GM21528 (cell line): ENCODE measurements at regions not wholly inside any gene's neighbourhood (a gene's known extent, or its start where the extent isn't known, plus 50 kb on each side); places are given as distances from the start of the nearest gene placed in this dataset.
A peak's percentile ranks its signal among the peaks of the same experiment; 100 is the strongest.
"Not testable (repeated sequence)": the region's sequence is repeated elsewhere in the genome, so short reads cannot be mapped to it uniquely, and the experiment has no call there.

Source experiments
- ATAC-seq: cut with Tn5 transposase; IDR thresholded peaks from one replicate; pipeline ENCODE4 v1.9.1; 2021; ENCODE audit warnings: mild to moderate bottlenecking, moderate library complexity; ENCODE audit not compliant: unreplicated experiment, low FRiP score

DNA sequence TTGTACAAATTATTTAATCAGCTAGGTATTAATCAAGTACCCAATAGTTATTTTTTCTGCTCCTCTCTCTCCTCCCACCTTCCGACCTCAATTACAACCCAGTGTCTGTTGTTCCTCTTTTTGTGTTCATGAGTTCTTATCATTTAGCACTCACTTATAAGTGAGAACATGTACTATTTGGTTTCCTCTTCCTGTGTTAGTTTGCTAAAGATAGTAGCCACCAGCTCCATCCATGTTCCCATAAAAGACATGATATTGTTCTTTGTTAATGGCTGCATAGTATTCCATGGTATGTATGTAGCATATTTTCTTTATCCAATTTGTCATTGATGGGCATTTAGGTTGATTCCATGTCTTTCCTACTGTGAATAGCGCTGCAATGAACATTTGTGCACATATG lies 652.8 kb upstream of the CITED2 start:
- no peak for ATAC-seq

DNA sequence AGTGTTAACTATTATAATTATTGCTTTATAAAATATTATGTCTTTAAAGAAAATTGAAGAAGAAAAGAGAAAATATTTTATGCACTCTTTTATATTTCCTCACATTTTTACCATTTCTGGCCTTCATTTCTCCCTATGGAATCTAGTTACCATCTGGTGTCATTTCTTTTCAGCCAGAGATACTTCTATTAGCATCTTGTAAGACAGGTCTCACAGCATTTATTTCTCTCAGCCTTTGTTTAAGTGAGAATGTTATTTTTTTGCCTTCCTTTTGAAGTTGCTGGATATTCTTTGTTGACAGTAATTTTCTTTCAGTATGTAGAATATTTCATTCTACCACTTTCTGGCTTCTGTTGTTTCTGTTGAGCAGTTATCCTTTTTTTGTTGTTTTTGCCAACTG lies 652.1 kb upstream of the CITED2 start:
- no peak for ATAC-seq

DNA sequence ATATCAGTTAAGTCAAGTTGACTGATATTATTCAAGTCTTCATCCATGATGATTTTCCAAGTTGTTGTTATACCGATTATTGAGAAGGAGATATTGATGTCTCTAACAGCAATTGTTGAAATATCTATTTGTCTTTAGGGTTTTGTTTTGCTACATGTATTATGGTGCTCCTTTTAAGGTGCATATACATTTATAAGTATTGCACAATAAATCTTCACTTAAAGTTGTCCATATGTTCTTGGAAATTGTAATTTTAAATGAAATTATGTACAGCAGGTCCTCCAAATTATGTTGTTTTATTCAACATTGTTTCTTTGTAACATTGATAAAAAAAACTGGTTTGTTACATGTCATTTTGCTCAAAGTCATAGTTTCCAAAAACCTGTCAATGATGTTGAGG lies 650.7 kb upstream of the CITED2 start:
- no peak for ATAC-seq

DNA sequence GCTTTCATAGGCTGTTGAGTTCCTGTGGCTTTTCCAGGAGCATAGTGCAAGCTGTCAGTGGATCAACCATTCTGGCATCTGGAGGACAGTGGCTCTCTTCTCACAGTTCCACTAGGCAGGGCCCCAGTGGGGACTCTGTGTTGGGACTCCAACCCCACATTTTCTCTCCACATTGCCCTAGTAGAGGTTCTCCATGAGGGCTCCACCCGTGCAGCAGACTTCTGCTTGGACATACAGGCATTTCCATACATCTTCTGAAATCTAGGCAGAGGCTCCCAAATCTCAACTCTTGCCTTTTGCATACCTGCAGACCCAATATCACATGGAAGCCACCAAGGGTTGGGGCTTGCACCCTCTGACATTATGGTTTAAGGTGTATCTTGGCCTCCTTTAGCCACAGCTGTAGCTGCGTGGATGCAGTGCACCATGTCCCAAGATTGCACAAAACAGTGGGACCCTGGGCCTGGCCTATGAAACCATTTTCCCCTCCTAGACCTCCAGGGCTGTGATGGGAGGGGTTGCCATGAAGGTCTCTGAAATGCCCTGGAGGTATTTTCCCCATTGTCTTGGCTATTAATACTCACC lies 645.9 kb upstream of the CITED2 start:
- no peak for ATAC-seq

DNA sequence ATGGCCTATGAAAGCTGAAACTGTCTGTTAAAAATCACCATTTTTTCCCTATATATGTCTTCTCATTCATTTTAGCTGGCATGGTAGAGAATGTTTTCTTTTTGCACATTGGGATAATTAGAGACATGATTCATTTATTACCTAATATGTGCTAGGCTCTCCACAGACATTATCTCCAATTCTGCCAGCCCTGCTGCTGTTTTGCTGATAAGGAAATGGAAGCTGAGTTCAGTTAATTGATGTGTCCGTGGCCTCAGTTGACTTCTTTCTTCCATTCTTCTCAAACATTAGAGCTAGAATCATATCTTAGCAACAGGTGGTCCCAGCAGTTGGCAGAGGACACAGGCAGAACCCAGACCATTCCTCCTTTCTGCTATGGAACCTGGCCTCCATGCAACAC lies 644.1 kb upstream of the CITED2 start:
- no peak for ATAC-seq

DNA sequence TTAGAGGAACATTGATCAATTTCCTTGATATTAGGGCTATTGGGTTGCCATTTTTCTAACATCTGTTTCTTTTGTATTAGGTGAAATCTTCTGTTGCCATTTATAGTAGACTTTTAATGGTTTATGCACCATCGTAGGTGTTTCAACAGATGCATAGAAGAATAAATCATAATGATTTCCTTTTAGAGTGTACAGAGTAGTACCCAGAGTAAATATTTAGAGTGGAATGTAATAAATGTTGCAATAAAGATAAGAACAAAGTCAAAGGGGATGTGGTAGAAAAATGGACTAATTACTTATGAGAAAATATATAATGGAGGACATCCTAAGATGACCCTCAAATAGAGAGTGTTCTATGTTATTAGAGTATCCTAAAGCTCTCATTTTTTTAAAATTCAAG lies 643.0 kb upstream of the CITED2 start:
- no peak for ATAC-seq

DNA sequence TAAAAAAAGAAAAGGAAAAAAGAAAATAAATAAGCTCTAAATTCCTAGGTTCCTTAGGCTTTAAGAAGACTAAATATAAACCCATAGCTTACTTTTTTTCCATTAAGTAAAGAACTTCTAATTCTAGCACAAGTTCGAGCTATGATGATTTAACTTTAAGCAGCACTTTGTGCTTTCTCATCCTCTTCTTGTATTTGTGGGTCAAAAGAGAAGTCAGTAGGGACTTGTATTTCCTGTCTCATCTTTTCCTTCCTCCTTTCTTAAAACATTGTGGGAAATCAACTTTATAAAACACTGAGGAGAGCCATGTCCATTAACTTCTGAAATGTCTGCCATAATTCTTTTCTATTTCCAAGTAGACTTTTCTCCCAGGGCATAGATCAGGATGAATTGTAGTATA lies 637.7 kb upstream of the CITED2 start:
- no peak for ATAC-seq

DNA sequence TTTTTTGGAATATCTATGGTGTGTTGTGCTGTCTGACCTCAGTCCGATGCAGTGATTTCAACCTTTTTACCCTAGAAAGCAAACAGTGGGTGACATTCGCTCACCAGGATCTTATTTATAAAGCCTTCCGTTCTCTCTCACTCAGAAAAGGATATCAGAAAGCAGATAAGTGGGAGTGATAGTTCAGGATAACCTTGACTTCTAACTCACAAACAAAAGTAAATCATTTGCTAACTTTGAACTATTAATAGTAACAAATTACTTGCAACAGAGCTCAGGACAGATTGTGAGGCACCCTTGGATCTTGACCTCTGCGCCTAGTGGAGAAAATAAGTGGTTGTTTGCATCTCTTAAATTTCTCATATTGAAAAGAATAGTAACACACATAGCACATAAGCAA lies 637.1 kb upstream of the CITED2 start:
- ATAC-seq, result no peak

DNA sequence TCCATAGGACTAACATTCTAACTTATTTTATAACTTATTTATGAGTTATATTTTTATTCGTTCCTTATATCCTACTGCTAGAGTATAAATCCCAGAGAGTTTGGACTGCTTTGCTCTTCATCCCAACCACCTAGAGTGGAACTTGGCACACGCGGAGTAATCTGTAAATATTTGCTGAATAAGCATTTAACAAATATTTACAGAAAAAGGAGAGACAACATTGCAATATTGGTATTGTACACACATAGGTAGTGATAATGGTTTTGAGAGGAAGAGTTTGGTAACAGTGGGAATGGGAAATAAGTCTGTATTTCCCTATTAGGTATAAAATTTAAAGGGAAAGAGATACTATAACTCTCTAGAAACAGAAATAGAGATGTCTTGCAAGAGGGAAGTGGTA lies 634.8 kb upstream of the CITED2 start:
- no peak for ATAC-seq

DNA sequence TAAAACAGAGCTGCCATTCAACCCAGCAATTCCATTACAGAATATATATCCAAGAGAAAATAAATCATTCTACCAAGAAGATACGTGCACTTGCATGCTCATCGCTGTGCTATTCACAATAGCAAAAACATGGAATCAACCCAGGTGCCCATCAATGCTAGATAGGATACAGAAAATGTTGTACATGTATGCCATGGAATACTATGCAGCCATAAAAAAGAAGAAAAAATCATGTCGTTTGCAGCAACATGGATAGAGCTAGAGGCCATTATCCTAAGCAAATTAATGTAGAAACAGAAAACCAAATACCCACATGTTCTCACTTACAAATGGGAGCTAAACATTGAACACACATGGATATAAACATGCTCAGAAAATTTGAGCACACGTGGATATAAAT lies 633.1 kb upstream of the CITED2 start:
- no peak for ATAC-seq

DNA sequence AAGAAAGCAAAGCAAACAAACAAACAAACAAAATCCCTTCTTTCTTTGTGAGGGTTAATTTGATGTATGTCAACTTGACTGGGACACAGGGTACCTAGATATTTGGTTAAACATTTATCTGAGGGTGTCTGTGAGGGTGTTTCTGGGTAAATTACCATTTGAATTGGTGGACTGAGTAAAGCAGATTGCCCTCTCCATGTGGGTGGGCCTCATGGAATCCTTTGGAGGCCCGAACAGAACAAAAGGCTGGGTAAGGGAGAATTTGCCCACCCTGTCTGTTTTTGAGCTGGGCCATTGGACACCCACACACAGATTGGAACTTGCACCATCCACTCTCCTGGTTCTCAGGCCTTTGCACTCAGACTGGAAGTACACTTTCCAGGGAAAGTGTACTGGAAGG lies 628.8 kb upstream of the CITED2 start:
- ATAC-seq, result no peak

DNA sequence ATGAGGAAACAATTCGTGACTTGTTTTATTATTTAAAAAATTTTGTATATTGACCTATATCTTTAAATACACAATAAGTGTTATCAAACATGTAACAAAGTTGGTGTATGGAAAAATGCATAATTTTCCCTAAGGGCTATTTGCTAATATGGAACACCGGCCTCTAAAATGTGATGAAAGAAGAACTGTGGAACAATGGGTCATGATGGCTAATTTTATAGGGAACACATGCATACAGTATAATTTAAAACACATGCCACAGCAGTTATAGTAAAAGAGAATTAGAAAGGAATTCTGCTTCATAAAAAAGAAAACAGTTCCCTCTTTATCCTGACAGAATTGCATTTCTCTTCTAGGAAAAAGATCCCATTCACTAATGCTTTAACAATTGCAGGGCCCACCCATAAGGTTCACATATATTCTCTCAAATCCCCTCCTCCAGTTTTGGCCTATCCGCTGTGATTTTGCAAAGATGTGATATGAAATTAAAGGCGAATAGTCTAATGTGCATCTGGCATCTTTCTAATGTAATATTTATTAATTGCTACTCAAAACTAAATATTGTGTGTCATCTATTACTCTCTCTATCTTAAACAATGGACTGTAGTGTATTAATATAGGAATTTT lies 628.1 kb upstream of the CITED2 start:
- no peak for ATAC-seq

DNA sequence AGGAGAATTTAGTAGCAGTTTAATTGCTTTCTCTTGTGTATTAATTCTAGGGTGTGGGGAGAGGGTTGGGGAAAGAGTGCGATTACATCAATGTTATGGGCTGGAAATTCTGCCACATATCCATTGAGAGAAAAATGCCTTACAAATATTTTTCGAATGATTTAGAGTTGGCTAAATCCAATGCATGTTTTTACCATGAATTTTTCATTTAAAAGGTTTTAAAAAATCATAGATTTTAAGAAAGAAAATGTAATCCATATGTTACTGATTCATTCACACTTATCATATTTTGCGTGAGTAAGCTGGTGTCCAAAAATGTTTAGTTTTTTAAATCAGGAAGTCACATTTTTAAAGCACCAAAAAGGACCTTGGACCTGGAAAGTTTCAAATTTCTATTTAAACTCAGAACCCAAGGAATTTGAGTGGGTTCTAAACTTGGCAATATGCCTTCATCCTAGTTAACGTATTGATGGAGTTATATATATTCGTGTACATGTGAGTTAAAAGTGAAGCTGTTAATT lies 627.4 kb upstream of the CITED2 start:
- ATAC-seq, result no peak

DNA sequence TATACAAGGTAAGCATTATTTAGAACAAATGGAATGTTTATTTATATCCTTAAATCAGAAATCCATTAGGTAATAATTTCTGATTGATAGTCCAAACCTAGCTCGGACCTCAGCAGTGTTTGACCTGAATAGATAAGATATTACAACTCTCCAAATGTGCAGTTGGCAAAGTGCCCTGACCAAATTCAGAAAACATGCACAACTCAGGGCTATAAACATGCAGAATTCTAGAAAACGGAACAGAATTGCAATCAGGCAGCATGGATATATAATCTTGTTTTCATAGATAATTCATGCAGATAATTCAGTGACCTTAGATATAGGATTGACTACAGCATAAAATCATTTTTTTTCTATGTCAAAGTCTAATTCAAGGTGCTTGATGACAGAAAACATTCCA lies 626.6 kb upstream of the CITED2 start:
- no peak for ATAC-seq

DNA sequence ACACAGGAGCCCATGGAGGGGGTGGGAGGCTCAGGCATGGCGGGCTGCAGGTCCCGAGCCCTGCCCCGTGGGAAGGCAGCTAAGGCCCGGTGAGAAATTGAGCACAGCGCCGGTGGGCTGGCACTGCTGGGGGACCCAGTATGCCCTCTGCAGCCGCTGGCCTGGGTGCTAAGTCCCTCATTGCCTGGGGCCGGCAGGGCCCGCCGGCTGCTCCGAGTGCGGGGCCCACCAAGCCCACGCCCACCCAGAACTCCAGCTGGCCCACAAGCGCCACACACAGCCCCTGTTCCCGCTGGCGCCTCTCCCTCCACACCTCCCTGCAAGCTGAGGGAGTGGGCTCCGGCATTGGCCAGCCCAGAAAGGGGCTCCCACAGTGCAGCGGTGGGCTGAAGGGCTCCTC lies 625.2 kb upstream of the CITED2 start:
- not testable (repeated sequence) for ATAC-seq

DNA sequence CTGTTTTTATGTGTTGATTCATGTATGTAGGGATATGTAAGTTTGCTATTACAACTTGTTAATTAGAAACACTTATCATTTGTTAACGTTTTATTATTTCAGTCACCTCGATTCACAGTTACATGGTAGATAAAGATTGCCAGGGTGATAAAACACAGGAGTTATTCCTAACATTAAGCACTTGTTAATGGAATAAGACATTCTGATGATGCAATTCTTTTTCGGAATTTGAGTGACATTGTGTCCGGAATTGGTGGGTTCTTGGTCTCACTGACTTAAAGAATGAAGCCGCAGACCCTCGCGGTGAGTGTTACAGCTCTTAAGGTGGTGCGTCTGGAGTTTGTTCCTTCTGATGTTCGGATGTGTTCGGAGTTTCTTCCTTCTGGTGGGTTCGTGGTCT lies 624.0 kb upstream of the CITED2 start:
- ATAC-seq, result not testable (repeated sequence)

DNA sequence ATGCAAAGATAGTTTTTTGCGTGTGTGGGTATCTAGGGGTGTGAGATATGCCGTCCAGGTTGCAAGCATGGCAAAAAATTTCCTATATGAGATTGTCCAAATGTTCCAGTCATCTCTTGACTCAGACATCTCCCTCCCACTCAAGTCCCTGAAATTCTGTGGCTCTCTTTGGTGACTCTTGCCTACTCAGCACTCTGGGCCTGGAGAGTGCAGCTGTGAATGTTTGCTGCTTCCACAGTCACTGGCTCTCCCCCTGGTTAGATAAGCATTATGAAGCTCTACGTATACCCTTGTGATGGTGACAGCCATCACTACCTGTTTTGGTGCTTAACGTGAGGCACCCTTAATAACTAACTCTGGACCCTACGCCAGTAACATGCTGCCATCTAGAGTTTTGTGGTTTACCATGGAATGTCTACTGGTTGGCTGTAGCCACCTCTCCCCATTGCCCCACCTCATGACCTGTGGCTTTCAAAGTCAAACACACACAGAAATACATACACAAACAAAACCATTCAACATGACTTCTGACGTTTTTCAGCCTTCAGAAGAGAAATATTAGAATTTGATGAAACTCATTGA lies 621.9 kb upstream of the CITED2 start:
- ATAC-seq, result peak; percentile 78

DNA sequence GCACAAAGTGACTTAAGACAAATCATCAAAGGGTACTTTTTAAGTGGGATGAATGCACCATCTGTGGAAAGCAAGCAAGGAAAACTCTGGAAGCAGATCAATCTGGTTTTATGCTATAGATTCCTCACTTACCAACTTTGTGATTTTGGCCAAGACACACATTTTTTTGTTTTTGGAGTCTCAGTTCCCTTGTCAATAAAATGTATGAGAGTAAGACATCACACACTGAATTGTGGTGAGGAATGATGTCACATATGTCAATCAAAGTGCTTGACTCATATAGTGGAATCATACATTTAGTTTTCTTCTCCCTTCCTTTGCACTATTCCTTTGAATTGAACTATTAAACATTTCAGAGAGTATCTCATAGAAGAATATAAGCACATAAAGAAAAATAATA lies 620.5 kb upstream of the CITED2 start:
- no peak for ATAC-seq

DNA sequence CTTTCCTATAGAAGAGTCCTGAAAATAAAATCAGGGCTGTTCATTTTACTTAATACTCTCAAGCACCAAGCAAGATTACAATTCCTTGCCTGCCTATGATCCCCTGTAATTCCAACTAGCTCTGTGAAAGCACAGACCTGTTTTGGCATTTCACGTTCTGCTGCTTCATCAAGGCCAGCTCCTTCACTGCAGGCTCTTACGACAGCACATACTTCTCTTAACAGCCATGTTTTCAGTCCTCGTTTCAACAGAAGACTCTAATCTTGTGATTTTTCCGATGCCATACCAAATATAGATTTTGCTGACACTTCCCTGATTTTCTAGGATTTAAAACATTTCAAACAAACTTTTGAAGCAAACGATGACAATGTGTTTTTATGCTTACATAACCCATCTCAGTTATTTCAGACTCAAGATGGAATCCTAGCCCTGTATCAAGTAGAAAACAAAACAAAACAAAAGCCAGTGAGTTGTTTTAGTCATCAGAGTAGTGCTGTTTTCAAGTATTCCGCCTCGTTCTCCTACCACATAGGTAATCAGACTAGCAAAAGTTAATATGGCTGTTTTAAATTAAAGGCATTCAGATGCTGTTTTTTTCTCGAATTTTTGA lies 616.5 kb upstream of the CITED2 start:
- no peak for ATAC-seq

DNA sequence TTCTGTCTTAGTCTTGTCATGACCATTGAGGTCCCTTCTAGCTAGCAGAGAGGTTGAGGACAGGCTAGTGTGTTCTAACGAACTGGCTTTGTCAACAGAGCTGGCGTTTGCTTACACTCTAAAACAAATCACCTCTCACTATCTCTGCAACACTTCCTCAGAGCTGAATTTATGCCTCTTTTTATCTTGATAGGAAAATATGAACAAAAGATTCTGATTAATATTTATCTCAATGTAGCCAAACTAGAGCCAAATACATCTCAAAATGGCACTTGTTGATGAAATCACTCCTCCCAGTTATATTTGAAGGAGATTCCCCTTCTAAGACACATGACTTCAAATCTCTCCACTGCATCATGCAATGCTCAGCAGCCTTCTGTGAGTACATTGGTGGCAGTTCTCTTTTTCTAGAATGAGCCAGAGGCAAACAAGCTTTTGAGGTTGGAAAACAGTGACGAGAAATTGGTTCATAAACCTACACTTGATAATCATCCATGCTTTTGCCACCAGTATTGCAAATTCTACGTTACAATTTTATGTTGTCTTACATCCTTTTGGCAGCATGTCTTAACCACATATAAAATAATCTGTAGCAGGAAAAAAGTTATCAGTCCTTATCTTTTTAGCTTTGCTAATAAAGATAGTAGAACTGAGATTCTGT lies 615.7 kb upstream of the CITED2 start:
- ATAC-seq, result no peak

DNA sequence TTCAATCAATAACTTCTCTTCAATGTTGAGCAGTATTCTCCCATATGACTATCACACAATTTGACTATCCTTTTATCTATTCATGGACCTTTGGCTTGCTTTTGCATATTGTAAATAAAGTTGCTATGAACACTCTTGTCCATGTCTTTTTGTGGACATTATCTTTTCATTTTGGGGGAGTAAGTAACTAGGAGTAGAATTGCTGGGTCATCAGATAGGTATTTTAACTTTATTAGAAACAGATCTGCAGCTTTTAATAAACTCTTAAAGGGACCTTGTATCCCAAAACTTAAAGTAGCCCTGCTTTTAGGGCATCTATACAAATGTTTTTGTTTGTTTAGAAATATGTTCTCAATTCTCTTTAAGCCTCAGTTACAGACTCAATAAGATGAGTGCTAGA lies 614.2 kb upstream of the CITED2 start:
- no peak for ATAC-seq
